Fibroblast of the aortic adventitia (primary cell): ENCODE measurements at regions not wholly inside any gene's neighbourhood (a gene's known extent, or its start where the extent isn't known, plus 50 kb on each side); places are given as distances from the start of the nearest gene placed in this dataset.

Experiments
- DNase-seq: peaks from one replicate; pipeline ENCODE4 v3.0.0-alpha.2; 2010; ENCODE audit warnings: low read depth
- H3K4me3 ChIP-seq: 2 replicates; pipeline ENCODE4 v1.5.1; 2011; ENCODE audit warnings: low read depth, mild to moderate bottlenecking, control low read depth, low read length, moderate library complexity
- CTCF ChIP-seq: IDR thresholded peaks from 2 replicates; pipeline ENCODE4 v1.5.1; 2011; ENCODE audit warnings: mild to moderate bottlenecking, low read length, control low read depth, inconsistent platforms; ENCODE audit not compliant: insufficient read depth

GRCh38 chr10:94104316-94105000, 110.7 kb downstream of the PLCE1 start:
- no peak for DNase-seq
- H3K4me3 ChIP-seq: no peak overlapping the region
- no peak for TF ChIP-seq CTCF

- no peak for DNase-seq
These were observed 111.5 kb downstream of the PLCE1 start for GRCh38 chr10:94105226-94105625.

GRCh38 chr10:94107191-94107590, 113.5 kb downstream of the PLCE1 start:
- no peak for TF ChIP-seq CTCF
- DNase-seq: no peak
- H3K4me3 ChIP-seq: no peak overlapping the region

More at GRCh38 chr10:94105226-94105625, 111.5 kb downstream of the PLCE1 start:
- no peak overlapping the region for H3K4me3 ChIP-seq
- TF ChIP-seq CTCF: no peak

GRCh38 chr10:94108200-94108599, 114.5 kb downstream of the PLCE1 start:
- no peak for TF ChIP-seq CTCF
- H3K4me3 ChIP-seq: no peak overlapping the region
- peak; percentile 63 for DNase-seq

- no peak for DNase-seq
- no peak for TF ChIP-seq CTCF
- no peak overlapping the region for H3K4me3 ChIP-seq
These were observed 117.6 kb downstream of the PLCE1 start for GRCh38 chr10:94111367-94111766.

GRCh38 chr10:94112321-94112720, 118.6 kb downstream of the PLCE1 start:
- no peak for DNase-seq
- no peak overlapping the region for H3K4me3 ChIP-seq
- TF ChIP-seq CTCF: no peak

GRCh38 chr10:94115725-94116124, 122.0 kb downstream of the PLCE1 start:
- TF ChIP-seq CTCF: no peak

More at GRCh38 chr10:94115725-94116124, 122.0 kb downstream of the PLCE1 start:
- H3K4me3 ChIP-seq: no peak overlapping the region
- DNase-seq: no peak
